ENCODE measurements at regions not wholly inside any gene's neighbourhood (a gene's known extent, or its start where the extent isn't known, plus 50 kb on each side); places are given as distances from the start of the nearest gene placed in this dataset.

DNA sequence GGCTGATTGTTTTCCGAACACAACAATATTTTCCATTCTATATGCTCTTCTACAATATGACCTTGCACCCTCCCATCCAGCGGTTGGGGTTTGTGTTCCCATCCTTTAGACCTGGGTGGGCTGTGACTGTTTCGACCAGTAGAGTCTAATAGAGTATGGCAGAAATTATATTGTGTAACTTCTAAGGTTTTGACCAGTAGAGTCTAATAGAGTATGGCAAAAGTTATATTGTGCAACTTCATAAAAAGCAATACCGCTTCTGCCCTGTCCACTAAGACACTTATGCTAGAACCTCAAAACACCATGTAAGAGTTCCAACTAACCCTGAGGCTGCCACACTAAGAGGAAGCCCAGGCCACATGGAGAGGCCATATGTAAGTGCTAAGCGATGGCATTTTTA is 719.7 kb upstream of the TBX3 start:
- Histone ChIP-seq H3K27ac (ENCODE audit: low read depth in 1 of 2, low read length in 1 of 2) (no peak overlapping the region), H3K4me1 (ENCODE audit: control insufficient read depth in 5 of 5, insufficient read depth in 5 of 5, low read length in 5 of 5) (peaks cover 0 to 3% (median 0%) of the 10 kb centered on the region in 5 donors), H3K9me3 (ENCODE audit: control insufficient read depth in 4 of 4, insufficient read depth in 3 of 4, low read length in 3 of 4) (peaks cover 0 to 2% (median 0%) of the 10 kb centered on the region in 4 donors), H3K9ac (ENCODE audit: insufficient read depth in 1 of 2, low read length in 2 of 2) (no peak overlapping the region), H3K4me3 (no peak overlapping the region), H3K36me3 (ENCODE audit: control insufficient read depth in 4 of 4, insufficient read depth in 4 of 4, low read length in 4 of 4) (no peaks in the 10 kb centered on the region), H3K27me3 (ENCODE audit: control insufficient read depth in 3 of 3, insufficient read depth in 3 of 3, low read length in 2 of 3) (no peaks in the 10 kb centered on the region)
- no peak for TF ChIP-seq CTCF (IDR thresholded peaks at IDR 0.05; ENCODE audit: control extremely low read depth, extremely low read depth)
- DNase-seq = no peak
- no peak for ATAC-seq (ENCODE audit: insufficient read depth, low FRiP score)
- 94% methylated on average over 5 of the region's 5 CpGs for WGBS, 2 donors

- no peak for TF ChIP-seq CTCF (IDR thresholded peaks at IDR 0.05; ENCODE audit: control extremely low read depth, extremely low read depth)
- Histone ChIP-seq H3K36me3 (ENCODE audit: control insufficient read depth in 4 of 4, insufficient read depth in 4 of 4, low read length in 4 of 4) (no peaks in the 10 kb centered on the region), H3K4me3 (no peak overlapping the region), H3K9me3 (ENCODE audit: control insufficient read depth in 4 of 4, insufficient read depth in 3 of 4, low read length in 3 of 4) (no peaks in the 10 kb centered on the region), H3K27ac (ENCODE audit: low read depth in 1 of 2, low read length in 1 of 2) (no peak overlapping the region), H3K27me3 (ENCODE audit: control insufficient read depth in 3 of 3, insufficient read depth in 3 of 3, low read length in 2 of 3) (no peaks in the 10 kb centered on the region), H3K4me1 (ENCODE audit: control insufficient read depth in 5 of 5, insufficient read depth in 5 of 5, low read length in 5 of 5) (peaks cover 0 to 3% (median 0%) of the 10 kb centered on the region in 5 donors), H3K9ac (ENCODE audit: insufficient read depth in 1 of 2, low read length in 2 of 2) (no peak overlapping the region)
- no peak for ATAC-seq (ENCODE audit: insufficient read depth, low FRiP score)
- WGBS, 2 donors = 77 to 78% methylated on average over 2 of the region's 2 CpGs
- DNase-seq = no peak
Measured at GRCh38 chr12:115403253-115403652, 719.3 kb upstream of the TBX3 start.

DNA sequence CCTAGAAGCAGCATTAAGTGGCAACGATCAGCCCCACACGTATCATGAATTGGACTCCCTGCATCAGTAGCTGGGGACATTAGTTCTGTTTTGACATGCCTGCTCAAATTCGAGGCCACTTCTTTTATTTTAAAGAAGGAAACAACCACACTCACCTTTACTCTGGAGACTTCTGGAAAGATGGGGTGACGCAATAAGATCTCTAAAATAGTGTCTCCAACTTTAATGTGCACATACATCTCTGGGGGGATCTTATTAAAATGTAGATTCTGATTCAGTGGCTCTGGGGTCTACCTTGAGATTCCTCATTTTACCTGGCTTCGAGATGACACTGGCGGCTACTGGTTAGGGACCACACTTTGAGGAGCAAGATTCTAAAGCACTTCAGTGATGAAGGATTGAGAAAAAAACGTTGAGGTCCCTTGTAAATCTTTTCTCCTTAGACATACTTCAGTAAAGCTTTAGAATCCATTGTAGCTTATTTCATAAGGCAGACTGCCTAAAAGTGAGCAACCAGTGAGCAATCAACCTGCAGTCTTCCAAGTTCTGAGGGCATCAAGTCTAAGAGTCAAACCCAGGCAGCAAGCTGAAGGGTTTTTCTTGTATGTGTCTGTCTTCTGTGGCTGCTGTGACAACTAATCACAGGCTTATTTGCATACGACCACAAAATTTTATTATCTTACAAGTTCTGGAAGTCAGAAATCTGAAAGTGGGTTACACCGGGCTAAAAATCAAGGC is 718.6 kb upstream of the TBX3 start:
- Histone ChIP-seq H3K4me1 (ENCODE audit: control insufficient read depth in 5 of 5, insufficient read depth in 5 of 5, low read length in 5 of 5) (peaks cover 0 to 3% (median 0%) of the 10 kb centered on the region in 5 donors), H3K4me3 (no peak overlapping the region), H3K27ac (ENCODE audit: low read depth in 1 of 2, low read length in 1 of 2) (no peak overlapping the region), H3K27me3 (ENCODE audit: control insufficient read depth in 3 of 3, insufficient read depth in 3 of 3, low read length in 2 of 3) (no peaks in the 10 kb centered on the region), H3K9me3 (ENCODE audit: control insufficient read depth in 4 of 4, insufficient read depth in 3 of 4, low read length in 3 of 4) (no peaks in the 10 kb centered on the region), H3K9ac (ENCODE audit: insufficient read depth in 1 of 2, low read length in 2 of 2) (no peak overlapping the region), H3K36me3 (ENCODE audit: control insufficient read depth in 4 of 4, insufficient read depth in 4 of 4, low read length in 4 of 4) (no peaks in the 10 kb centered on the region)
- no peak for TF ChIP-seq CTCF (IDR thresholded peaks at IDR 0.05; ENCODE audit: control extremely low read depth, extremely low read depth)
- DNase-seq = no peak
- ATAC-seq (ENCODE audit: insufficient read depth, low FRiP score) = no peak
- 80 to 84% methylated on average over 9 of the region's 9 CpGs for WGBS, 2 donors

- Histone ChIP-seq H3K4me3 (no peak overlapping the region), H3K9ac (ENCODE audit: insufficient read depth in 1 of 2, low read length in 2 of 2) (no peak overlapping the region), H3K4me1 (ENCODE audit: control insufficient read depth in 5 of 5, insufficient read depth in 5 of 5, low read length in 5 of 5) (peaks cover 0 to 3% (median 0%) of the 10 kb centered on the region in 5 donors), H3K9me3 (ENCODE audit: control insufficient read depth in 4 of 4, insufficient read depth in 3 of 4, low read length in 3 of 4) (peaks cover 0 to 3% (median 3%) of the 10 kb centered on the region in 4 donors), H3K36me3 (ENCODE audit: control insufficient read depth in 4 of 4, insufficient read depth in 4 of 4, low read length in 4 of 4) (no peaks in the 10 kb centered on the region), H3K27me3 (ENCODE audit: control insufficient read depth in 3 of 3, insufficient read depth in 3 of 3, low read length in 2 of 3) (no peaks in the 10 kb centered on the region), H3K27ac (ENCODE audit: low read depth in 1 of 2, low read length in 1 of 2) (no peak overlapping the region)
- DNase-seq (no peak), ATAC-seq (ENCODE audit: insufficient read depth, low FRiP score) (no peak)
- TF ChIP-seq CTCF (IDR thresholded peaks at IDR 0.05; ENCODE audit: control extremely low read depth, extremely low read depth) = no peak
- whole genome bisulfite sequencing, 2 donors = 74 to 82% methylated on average over 3 of the region's 3 CpGs
Measured at GRCh38 chr12:115401761-115402160, 717.8 kb upstream of the TBX3 start.
